ENCODE measurements at regions not wholly inside any gene's neighbourhood (a gene's known extent, or its start where the extent isn't known, plus 50 kb on each side); places are given as distances from the start of the nearest gene placed in this dataset.
A peak's percentile ranks its signal among the peaks of the same experiment; 100 is the strongest.

DNA sequence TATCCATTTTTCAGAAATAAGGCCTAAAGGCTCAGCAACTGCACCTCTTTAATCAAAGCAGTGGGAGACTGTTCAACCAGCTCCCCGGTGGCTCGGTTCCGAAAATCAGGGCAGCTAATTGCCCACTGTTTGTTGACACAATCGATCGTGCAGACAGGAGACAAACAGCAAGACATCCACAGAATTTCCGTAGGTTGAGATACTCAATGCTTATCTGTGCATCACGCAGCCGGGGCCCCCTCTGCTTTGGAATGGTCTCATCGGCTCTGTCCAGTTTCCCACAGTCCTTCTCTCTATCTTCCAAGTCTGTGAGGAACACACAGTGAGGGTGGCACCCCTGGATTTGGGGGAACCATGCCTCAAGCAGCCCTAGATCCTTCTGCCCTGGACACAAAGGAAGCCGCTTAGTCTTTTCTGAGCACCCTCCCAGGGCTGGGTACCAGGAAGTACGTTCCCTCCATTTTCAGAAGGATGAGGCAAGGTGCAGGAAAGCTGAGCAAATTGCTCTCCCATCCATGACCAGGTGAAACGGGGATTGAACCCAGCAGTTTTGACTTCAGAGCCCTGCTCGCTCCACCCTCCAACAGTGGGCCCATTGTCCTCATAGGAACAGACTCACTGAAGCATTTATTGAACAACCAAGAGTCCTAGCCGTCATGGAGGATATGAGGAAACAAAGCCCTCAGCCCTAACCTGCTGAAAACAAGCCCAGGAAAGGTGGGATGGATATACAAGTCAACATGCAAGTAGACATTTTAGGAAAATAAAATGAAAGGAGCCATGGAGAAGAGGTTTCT is 70.7 kb downstream of the C16orf95 start:
- no peak for DNase-seq (ENCODE audit: low read depth)

GRCh38 chr16:87248714-87249113 is 68.5 kb downstream of the C16orf95 start:
- no peak for DNase-seq (ENCODE audit: low read depth)

DNA sequence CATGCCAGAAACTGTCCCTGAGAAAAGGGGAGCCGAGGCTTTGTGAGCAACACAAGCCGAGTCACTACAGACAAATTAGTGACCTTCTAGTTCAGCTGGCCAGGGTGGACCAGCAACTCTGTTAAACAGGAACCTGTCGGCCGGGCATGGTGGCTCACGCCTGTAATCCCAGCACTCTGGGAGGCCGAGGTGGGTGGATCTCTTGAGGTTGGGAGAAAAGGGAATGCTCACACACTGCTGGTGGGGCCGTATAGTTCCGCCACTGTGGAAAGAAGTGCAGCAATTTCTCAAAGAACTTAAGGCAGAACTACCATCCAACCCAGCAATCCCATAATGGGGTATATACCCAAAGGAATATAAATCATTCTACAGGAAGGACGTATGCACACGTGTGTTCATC is 67.8 kb downstream of the C16orf95 start:
- no peak for DNase-seq (ENCODE audit: low read depth)

- no peak for DNase-seq (ENCODE audit: low read depth)
Observed at GRCh38 chr16:87250431-87250960, 66.7 kb downstream of the C16orf95 start.

DNA sequence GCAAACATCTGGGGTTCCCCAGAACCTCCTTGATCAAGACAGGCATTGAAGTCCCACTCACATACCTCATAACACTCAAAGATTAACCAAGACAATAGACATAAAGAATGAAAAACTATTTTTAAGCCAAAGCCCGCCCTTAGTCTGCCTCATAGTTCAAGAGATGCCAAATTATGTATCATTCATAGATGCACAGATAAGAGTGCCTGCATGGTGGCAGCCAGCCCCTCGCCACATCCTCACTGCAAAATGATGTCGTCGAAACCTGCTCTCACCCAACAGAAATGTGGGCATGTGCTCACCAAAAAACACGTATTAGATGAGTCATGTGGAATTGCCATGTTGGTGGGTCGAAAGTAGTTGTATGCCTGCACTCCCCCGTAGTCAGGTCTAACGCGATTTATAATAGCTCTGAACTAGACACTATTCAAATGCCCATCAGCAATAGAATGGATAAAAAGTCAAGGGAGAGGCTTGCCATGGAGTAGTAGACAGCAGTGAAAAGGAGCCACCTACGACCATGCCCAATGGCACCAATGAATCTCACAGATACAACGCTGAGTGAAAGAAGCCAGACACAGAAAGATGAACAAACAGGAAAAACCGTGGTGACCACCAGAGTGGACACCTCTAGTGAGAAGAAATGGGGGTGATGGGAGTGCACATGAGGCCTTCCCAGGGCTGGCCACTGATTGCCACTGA is 64.8 kb downstream of the C16orf95 start:
- peak; percentile 43 for DNase-seq (ENCODE audit: low read depth)
